Lower leg skin (tissue), 4 donors: ENCODE measurements at regions not wholly inside any gene's neighbourhood (a gene's known extent, or its start where the extent isn't known, plus 50 kb on each side); places are given as distances from the start of the nearest gene placed in this dataset.

Experiments used
- DNase-seq, 2 donors: peaks; one replicate each; pipeline ENCODE4 v3.0.0-alpha.2; 2019; ENCODE audit warnings: low spot score in 2 of 2
- H3K4me3 ChIP-seq: fragments of 200-600 bp; sonication (generic); 2 replicates; pipeline ENCODE4 v1.5.1; 2017; ENCODE audit warnings: mild to moderate bottlenecking, low read depth; ENCODE audit not compliant: poor library complexity, severe bottlenecking
- POLR2A ChIP-seq, 2 donors: fragments of 450-650 bp; IDR thresholded peaks; one replicate each; pipeline ENCODE4 v1.6.1; 2016 to 2017; ENCODE audit warnings: antibody characterized with exemption in 2 of 2, mild to moderate bottlenecking in 1 of 2, moderate library complexity in 1 of 2
- WGBS, 2 donors: methylation state at CpG; one replicate each; pipeline ENCODE4 v1.1.5; 2018; 5-methylcytosine and 5-hydroxymethylcytosine counted together
- intact Hi-C: fragments of 100-400 bp; cut with DNase I; formaldehyde crosslinking; loops from one replicate; pipeline ENCODE4 v1.15.0; 2023; ENCODE audit warnings: low total_unique reads
- TF ChIP-seq, protein P1 (sequence below), 3 donors: fragments of 450-650 bp; IDR thresholded peaks; one replicate each; pipeline ENCODE4 v1.5.1; 2016; ENCODE audit warnings: antibody characterized with exemption in 3 of 3, mild to moderate bottlenecking in 3 of 3, moderate library complexity in 2 of 3

DNA sequence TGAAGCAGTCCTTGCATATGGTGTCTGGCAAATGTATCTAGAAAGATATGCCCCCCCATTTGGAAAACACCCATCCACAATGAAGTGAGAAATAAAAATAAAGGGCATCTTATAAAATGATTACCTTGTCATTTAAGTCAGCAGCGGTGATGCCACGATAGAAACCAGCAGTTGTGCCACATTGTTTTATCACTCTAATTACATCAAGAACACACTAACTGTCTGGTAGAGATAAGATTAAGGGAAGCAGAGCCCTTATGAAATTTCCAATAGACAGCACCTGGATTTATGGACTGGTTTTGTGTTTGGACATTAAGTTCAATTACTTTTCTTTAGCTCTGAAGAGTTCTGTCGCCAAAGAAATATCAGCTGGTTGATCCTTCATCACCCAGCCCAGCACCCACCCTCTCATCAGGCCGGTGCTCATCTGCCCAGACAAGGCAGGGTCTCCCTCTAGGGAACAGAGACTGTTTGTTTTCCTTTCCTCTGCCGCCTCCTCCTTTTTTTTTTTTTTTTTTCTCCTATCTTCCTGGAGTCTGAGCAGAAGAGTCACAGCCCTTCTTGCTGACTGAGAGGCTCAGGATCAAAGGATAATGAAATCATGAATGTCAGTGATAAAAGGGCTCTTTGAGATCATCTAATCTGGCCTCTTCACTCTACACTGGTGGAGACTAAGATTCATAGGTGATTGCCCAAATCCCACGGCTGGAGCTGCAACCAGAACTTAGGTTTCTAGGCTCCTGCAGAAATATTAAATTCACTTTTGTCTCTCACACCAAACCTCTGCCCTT is 464.1 kb downstream of the NTRK3 start:
- no peak for DNase-seq
- intact Hi-C loops: no loop called here
- no peak for TF ChIP-seq POLR2A (IDR thresholded peaks at IDR 0.05)
- TF ChIP-seq, protein P1, sequence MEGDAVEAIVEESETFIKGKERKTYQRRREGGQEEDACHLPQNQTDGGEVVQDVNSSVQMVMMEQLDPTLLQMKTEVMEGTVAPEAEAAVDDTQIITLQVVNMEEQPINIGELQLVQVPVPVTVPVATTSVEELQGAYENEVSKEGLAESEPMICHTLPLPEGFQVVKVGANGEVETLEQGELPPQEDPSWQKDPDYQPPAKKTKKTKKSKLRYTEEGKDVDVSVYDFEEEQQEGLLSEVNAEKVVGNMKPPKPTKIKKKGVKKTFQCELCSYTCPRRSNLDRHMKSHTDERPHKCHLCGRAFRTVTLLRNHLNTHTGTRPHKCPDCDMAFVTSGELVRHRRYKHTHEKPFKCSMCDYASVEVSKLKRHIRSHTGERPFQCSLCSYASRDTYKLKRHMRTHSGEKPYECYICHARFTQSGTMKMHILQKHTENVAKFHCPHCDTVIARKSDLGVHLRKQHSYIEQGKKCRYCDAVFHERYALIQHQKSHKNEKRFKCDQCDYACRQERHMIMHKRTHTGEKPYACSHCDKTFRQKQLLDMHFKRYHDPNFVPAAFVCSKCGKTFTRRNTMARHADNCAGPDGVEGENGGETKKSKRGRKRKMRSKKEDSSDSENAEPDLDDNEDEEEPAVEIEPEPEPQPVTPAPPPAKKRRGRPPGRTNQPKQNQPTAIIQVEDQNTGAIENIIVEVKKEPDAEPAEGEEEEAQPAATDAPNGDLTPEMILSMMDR (IDR thresholded peaks at IDR 0.05): no peak
- 72 to 73% methylated on average over 6 of the region's 6 CpGs for WGBS, 2 donors
- H3K4me3 ChIP-seq: no peak overlapping the region

DNA sequence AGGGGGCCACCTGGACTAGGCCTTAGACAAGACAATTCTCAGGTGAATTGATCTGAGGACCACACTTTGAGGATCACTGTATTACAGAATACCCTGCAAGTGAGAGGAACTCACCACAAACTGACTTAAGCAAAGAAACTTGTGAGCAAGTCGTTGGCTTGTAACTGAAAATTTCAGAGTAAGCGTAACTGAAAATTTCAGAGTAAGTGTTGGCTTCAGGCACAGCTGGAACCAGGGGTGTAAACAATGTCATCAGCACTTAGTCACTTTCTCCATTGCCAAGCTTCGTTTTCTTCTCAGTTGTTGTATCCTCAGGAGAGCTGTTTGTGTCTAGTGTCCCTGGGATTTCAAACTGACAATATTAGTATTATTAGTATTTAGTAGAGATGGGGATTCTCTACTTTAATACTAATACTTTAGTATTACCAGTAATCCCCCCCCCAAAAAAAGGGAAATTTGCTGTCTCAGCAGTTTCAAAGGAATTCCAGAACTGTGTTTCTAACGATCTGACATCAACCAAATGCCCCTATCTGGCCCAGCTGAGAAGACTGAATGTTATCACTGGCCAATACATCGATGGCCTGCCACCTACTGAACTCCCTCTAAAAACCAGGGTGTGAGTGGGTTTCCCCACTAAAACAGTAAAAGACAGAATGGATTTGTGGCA is 474.4 kb downstream of the NTRK3 start:
- intact Hi-C loops: no loop called here
- DNase-seq: no peak
- H3K4me3 ChIP-seq: no peak overlapping the region
- 54 to 60% methylated on average over 5 of the region's 5 CpGs for WGBS, 2 donors
- TF ChIP-seq POLR2A (IDR thresholded peaks at IDR 0.05): no peak
- TF ChIP-seq, protein P1 (IDR thresholded peaks at IDR 0.05): no peak

DNA sequence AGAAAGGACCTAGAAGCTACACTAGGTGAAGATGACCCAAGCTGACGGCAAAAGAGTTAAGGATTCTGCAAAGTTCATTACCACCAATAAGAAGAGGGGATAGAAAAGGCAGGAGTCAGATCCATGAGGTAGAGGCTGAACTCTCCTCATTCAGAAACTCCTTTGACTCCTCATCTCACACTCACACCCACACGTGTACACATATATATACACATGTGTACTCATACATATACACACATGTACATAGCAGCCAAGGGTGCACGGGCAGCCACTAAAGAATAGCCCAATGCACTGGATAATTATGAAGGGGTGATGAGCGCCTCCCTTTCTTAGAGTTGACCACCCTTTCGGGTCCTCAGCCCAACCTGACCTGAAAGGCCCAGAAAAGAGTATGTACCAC is 476.8 kb downstream of the NTRK3 start:
- TF ChIP-seq POLR2A (IDR thresholded peaks at IDR 0.05): no peak
- TF ChIP-seq, protein P1 (IDR thresholded peaks at IDR 0.05): no peak
- DNase-seq: no peak
- intact Hi-C loops: no loop called here
- H3K4me3 ChIP-seq: no peak overlapping the region
- WGBS, 2 donors: 90 to 96% methylated on average over 5 of the region's 5 CpGs

DNA sequence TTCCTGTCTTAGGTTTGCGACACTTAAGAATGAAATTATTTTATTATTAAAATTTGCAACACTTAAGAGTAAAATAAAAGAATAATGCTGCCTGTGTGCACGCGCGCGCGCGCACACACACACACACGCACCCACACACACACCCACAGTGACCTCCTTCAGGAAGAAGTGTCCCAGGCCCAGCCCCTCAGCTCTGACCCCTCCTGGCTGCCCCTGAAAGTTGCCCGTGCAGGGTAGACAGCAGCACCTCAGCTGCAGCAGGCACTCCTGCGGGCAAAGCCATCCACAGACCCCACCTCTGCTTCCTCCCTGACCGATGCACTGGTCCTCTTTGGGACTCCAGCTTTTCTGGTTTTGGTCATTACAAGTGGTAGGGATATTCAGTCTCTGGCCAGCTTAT is 478.2 kb downstream of the NTRK3 start:
- intact Hi-C loops: no loop called here
- 68 to 83% methylated on average over 11 of the region's 11 CpGs for WGBS, 2 donors

DNA sequence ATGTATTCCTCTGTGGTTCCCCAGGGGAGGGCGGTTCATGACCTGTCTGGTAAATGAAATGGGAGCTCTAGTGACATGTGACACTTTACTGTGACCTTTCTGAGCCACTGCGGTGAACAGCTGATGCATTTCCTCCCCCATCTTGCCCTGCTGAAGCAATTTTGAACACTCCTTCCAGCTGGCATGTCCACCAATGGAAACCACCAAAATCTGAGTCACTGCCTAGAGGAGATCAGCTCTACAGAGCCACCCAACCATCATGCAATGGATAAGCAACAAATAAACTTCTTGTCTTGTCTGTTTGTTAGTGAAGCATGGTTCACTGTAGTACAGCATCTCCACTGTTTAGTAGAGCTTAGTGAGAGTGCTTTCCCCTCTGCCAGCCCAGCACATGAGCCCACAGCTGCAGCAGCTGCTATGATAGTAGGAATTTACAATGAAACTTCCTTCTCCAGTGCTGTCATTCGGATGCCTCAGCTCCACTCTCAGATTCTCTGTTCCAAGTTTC is 479.4 kb downstream of the NTRK3 start:
- TF ChIP-seq, protein P1 (IDR thresholded peaks at IDR 0.05): no peak
- no peak for TF ChIP-seq POLR2A (IDR thresholded peaks at IDR 0.05)
- 54 to 55% methylated on average over 3 of the region's 3 CpGs for WGBS, 2 donors
- intact Hi-C loops: no loop called here

More for the DNA sequence above, 478.2 kb downstream of the NTRK3 start:
- TF ChIP-seq POLR2A (IDR thresholded peaks at IDR 0.05): no peak
- TF ChIP-seq, protein P1 (IDR thresholded peaks at IDR 0.05): no peak
- DNase-seq: no peak
- no peak overlapping the region for H3K4me3 ChIP-seq

More for the DNA sequence above, 479.4 kb downstream of the NTRK3 start:
- DNase-seq: peak in 1 of 2 donors; percentile 30
- no peak overlapping the region for H3K4me3 ChIP-seq
